HG03139 (cell line): ENCODE measurements at regions not wholly inside any gene's neighbourhood (a gene's known extent, or its start where the extent isn't known, plus 50 kb on each side); places are given as distances from the start of the nearest gene placed in this dataset.
A peak's percentile ranks its signal among the peaks of the same experiment; 100 is the strongest.
"Not testable (repeated sequence)": the region's sequence is repeated elsewhere in the genome, so short reads cannot be mapped to it uniquely, and the experiment has no call there.

ENCODE experiments used
- ATAC-seq: cut with Tn5 transposase; IDR thresholded peaks from one replicate; pipeline ENCODE4 v1.9.1; 2021; ENCODE audit not compliant: unreplicated experiment

DNA sequence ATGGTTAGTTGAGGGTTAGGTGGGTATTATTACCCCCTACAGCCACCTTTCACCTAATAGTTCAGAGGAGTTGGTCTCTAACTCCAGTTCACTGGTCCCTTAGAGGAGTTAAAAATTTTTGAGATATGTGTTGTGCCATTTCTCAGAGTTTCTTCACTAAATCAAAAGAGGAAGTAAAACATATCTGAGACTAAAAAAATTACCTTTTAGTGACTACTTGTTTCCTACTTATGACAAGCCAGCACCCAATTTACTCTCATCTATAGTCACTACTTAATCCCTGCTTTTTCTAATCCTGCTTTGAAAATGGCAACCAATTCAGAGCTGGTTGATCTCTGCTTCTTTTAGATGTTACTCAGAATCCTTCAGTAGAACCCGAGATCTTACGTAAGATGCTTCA is 1316.8 kb upstream of the B3GALT2 start:
- no peak for ATAC-seq

DNA sequence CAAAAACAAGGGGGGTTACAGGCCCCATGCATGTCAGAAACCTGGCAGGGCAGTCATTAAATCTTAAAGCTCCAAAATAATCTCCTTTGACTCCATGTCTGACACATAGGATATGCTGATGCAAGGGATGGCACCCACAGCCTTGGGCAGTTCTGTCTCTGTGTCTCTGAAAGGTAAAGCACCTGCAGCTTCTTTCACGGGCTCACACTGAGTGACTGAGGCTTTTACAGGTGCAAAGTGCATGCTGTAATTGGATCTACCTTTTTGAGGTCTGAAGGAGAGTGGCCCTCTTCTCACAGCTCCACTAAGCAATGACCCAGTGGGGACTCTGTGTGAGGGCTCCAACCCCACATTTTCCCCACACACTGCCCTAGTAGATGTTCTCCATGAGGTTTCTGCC is 1309.0 kb upstream of the B3GALT2 start:
- no peak for ATAC-seq

DNA sequence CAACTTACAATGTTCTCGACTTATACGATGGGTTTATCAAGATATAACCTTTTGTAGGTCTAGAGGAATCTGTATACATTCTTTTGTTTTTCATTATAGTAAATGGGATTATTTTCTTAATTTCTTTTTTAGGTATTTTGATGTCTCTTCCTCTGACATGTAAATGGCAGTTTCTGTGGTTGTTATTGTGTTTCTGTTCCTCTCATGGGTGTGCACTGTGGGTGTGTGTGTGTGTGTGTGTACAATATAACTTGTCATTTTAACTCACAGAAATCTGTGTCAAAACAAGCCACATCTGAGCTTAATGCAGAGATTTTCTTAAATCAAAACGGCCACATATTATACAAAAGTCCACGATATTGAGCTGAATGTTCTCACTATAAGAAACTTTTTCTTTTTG is 1300.8 kb upstream of the B3GALT2 start:
- no peak for ATAC-seq

DNA sequence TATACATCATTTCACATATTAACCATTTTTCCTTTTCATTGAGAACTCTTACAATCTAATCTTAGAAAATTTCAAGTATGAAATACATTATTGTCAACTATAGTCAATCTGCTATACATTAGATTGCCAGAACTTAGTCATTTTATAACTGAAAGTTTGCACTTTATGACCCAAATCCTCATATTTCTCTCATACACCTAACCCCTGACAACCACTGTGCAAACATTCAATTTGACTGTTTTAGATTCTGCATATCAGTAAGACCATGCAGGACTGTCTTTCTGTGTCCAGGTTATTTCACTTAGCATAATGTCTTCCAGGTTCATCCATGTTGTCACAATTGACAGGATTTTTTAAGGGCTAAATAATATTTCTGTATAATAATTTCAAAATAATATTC is 1299.0 kb upstream of the B3GALT2 start:
- no peak for ATAC-seq

DNA sequence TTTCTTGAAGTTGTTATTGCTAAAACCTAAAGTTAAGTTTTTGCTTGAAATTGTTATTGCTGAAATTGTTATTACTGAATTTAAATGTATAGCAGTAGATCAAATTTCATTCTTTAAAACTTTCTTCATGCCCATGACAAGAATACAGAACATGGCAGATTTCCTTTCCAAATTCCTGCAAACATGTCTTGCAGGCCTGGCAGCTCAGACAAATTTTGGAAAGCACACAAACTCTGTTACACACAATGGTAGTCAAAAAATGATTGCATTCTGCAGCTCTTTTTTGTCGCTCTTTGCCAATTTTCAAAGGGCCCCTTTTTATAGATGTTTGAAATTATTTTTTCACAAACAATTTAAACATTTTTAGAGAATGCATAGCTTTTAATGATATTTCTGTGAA is 1292.3 kb upstream of the B3GALT2 start:
- no peak for ATAC-seq

DNA sequence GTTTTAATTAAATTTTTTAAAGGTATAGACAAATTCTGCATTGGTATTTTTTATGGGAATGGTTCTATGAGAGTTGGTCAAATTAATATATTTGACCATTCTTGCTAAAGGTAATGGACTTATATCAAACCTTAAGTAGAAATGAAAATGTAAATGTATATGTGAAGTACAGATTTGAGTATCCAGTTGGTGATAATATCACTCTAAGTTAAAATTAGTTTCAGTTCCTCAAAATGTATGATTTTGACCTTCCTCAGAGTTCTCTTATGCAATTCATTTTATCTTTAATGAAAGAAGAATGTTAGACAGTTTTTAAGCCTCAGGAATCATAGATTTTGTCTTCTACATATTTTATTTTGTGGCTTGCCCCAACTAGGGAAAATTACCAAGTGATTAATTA is 1291.5 kb upstream of the B3GALT2 start:
- peak; percentile 95 for ATAC-seq

DNA sequence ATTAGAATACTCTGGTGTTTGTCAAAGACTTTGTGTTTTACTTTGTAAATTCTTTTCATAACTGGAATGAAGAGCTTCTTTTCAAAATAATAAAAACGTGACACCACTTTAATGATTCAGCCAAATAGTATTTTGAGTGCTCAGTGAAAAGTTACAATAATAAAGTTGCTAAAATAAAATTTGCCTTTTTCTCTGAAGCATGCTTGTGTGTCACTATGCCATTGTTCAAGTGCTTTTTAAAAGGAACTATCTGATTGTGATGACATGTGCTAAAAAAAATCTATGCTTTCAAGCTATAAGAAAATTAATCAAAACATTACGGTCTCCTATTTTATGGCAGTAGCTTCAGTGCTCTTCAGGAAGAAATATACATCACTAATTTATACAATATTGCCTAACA is 1290.5 kb upstream of the B3GALT2 start:
- ATAC-seq: no peak

DNA sequence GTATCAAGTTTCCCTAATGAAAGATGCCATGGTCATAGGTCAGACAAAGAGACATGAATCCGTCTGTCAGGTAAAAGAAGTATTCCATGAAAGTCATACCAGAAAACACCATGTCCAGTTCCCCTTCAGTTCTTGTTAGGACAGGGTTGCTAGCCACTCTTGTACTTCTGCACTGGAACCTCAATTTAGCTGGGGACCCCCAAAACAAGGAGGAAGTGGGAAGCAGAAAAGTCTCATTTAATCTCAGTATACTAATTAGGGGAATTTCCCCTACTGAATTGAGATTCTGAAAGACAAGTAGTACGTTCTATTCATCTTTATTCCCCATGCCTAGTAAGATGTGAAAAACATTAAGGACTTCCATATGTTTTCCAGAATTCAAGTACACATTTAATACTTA is 1289.9 kb upstream of the B3GALT2 start:
- ATAC-seq: no peak

DNA sequence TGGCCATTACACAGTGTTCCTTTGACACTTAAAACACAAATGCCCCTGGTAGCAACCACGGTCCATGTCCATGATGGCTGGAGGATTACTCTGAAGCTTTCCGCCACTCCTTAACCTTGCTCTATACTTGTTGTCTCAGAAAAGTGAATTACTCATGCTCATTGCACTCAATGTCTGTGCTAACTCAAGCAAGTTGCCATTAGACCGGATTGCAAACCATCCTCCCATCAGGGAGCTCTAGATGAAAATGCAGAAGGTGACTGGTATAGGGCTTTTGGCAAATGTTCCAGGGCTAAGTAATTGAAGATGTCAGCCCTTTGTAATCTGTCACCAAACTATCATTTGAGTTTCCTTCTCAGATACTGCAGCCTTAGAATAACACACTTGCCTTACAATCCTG is 1288.3 kb upstream of the B3GALT2 start:
- no peak for ATAC-seq

DNA sequence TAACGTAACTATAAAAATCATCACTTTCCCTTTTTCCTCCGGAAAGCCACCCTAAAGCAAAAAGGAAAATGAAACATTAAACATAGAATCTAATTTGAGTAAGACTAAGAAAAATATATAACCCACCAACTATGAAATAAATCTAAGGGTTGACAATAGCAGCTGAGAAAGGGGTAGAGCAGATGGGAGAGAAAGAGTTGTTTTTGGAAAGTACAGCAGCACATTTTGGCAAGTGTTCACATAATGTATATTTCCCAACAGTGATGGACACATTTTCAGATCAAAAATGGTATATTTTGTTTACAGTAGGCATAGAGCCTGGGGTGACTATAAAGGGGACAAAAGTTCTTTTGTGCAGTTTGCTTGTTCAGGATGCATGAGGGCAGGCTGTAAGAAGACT is 1287.4 kb upstream of the B3GALT2 start:
- ATAC-seq: no peak

GRCh38 chr1:194469282-194469681 is 1282.9 kb upstream of the B3GALT2 start:
- ATAC-seq: no peak

DNA sequence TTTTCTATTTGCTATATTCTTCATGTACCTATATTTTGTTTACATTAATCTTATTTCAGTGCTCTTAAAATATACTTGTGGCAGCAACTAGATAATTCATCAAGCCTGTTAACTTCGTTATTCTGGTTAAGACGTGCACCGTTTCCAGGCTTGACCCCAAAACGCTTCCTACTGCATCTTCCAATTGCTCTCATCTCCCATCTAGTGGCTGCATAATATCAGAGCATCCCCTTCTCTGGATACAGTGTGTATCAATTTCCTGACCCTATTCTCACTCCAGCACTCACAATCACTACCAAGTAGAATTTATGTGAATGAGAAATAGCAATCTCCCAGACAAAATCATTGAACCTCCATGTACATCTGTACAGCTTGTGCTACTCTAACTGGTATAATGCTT is 1280.3 kb upstream of the B3GALT2 start:
- ATAC-seq: no peak

DNA sequence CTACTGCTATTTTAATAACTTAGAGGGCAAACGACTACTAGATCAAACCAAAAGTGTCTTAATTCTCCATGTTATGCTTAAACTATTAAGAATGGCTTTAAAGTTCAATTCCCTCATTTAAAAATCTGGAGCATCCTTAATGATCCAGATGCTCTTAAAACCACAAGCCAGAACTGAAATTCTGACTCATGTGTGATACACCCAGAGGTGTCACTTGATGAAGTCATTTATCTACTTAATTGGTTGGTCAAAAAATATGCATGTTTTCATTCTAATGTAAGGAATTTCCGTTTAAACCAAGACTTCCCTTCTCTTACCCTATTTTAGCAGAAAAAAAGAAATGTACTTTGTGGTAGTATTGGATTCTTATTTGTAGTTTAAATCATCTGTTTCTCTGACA is 1261.2 kb upstream of the B3GALT2 start:
- no peak for ATAC-seq

DNA sequence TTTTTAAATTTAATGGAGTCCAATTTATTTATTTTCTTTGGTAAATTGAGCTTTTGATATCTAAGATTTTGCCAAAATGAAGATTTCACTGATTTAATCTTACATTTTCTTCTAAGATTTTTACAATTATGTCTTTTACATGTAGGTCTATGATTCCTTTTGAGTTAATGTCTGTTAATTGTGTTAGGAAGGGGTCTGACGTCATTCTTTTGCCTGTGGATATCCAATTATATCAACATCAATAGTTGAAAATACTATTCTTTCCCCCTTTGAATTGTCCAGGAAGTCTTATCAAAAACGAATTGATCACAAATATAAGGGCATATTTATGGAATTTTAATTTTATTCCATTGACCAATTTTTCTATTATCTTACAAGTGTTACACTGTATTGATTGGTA is 1258.8 kb upstream of the B3GALT2 start:
- ATAC-seq: no peak

- no peak for ATAC-seq
Measured at GRCh38 chr1:194442901-194443575, 1256.6 kb upstream of the B3GALT2 start.

GRCh38 chr1:194437135-194437534 is 1250.7 kb upstream of the B3GALT2 start:
- ATAC-seq: no peak

DNA sequence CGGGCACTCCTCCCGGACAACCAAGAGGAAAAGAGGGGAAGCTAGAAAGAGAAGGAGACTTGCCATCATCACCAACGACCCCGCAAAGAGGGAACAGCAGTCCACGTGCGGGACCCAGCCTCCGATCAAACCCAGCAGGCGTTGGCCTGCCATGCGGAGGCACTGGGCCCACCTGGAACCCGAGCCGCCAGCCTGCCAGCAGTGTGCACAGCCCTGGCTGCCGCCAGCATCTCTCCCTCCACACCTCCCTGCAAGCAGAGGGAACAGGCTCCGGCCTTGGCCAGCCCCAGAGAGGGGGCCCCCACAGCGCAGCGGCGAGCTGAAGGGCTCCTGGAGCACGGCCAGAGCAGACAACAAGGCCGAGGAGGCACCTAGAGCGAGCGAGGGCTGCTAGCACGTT is 1244.7 kb upstream of the B3GALT2 start:
- ATAC-seq: no peak

DNA sequence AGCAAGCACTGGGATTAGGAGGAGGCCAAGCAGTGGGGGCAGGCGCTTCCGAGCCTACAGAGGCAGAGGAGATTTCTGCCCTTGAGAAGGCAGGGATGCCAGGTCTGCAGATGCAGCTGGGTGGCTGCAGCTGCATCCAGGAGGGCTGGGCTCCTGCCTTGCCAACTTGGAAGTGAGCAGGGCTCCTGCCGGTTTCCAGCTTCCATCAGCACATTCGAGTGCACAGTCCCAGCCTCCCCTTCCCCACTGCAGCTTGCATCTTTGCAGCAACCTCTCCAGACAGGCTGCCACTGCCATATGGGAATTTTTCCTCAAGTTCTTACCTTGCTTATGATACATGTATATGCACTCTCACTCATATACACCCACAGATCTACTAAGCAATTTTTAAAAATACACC is 1234.3 kb upstream of the B3GALT2 start:
- no peak for ATAC-seq

DNA sequence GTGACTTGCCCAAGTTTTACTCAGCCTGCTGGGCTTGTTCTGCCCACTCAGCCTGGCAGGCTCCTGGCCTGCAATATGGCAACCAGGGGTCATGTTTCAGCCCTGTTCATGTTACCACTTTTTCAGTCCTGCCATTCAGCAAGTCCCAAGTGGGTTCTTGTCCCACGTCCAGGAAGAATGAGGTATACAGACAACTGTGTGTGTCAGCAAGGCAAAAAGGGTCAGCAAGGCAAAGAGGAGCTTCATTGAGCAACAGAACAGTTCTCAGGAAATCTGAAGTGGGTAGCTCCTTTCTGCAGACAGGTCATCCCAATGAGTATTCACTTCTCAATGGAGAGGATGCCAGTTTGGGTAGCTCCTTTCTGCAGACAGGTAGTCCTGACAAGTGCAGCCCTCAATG is 1233.3 kb upstream of the B3GALT2 start:
- no peak for ATAC-seq

DNA sequence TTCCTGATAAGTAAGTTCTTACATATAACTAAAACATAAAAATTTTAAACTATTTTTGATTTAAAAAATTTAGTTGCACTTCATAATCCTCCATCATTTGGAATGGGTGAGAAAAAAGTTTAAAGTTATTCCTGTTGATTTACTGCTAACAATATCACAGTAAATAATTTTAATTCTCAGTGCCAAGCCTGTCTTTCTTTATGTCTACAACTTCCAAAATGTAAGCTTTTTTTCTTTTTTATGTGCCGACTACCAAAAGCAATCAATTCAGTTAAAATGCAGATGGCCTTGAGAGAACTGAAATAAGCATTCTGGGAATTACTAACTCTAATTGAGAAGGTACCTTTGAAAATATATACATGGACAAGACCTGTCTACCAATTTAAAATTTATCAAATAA is 1224.3 kb upstream of the B3GALT2 start:
- no peak for ATAC-seq

DNA sequence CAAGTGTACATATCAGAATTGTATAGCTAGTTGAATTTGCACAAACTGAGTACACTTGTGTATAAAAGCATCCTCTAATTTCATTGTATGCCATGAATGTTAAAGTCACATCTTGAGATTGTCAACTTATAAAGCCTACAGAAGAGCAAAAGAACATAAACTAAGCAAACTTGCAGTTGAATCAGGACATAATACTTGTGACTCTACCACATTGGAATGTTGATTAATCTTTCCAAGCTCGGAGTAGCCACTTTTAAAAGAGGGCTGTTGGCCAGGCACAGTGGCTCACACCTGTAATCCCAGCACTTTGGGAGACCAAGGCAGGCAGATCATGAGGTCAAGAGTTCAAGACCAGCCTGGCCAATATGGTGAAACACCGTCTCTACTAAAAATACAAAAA is 1220.8 kb upstream of the B3GALT2 start:
- not testable (repeated sequence) for ATAC-seq

DNA sequence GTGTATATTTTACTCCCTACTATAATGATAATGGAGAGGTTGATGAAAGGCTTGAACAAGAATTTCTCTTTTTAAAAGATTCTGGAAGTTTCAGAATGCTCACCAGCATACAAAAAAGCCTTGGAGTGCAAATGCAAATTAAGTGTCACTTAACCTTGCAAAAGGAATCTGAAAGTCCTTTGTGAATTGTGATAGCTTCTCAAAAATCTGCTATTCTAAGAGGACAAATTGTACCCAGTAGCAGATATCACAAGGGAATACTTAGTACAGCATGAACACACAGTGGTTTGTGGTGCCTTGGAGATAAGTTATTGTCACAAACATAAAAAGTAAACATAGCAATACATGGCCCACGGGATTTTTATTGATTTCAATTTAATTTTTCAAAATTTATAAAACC is 1208.3 kb upstream of the B3GALT2 start:
- ATAC-seq: no peak

GRCh38 chr1:194387531-194387930 is 1201.1 kb upstream of the B3GALT2 start:
- no peak for ATAC-seq

DNA sequence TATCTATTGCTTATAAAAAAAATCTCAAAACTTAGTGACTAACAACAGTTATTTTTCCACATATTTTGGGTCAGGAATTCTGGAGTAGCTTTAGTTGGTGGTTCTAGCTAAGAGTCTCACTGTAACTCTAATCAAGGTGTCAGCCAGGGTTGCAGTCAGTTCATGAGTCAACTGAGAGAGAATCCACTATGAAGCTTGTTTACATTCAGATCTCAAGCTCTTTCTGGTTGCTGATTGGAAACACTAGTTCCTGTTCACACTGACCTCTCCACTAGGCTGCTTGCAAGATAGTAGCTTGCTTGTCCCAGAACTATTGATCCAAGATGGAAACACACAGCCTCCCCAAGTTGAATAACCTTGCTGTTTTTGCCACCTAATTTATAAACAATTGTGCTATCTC is 1192.1 kb upstream of the B3GALT2 start:
- ATAC-seq: no peak
